H1 (cell line): ENCODE measurements at regions not wholly inside any gene's neighbourhood (a gene's known extent, or its start where the extent isn't known, plus 50 kb on each side); places are given as distances from the start of the nearest gene placed in this dataset.

ENCODE experiments used
- EP300 ChIP-seq, 2 experiments: IDR thresholded peaks; 1 replicate in 1 of 2; 2 replicates in 1 of 2; pipeline ENCODE4 v1.6.1; 2011 to 2012; ENCODE audit warnings: low read depth in 2 of 2, low read length in 2 of 2, mild to moderate bottlenecking in 2 of 2, borderline replicate concordance in 1 of 2, inconsistent platforms in 1 of 2, moderate library complexity in 1 of 2
- JUN ChIP-seq: IDR thresholded peaks from 2 replicates; pipeline ENCODE4 v1.6.1; 2011; ENCODE audit warnings: low read depth, mild to moderate bottlenecking, improper control_type of control experiment, low read length
- TBP ChIP-seq: IDR thresholded peaks from 2 replicates; pipeline ENCODE4 v1.6.1; 2011; ENCODE audit warnings: low read depth, low read length, improper control_type of control experiment
- TF ChIP-seq, protein P1 (sequence below): IDR thresholded peaks from 2 replicates; pipeline ENCODE4 v1.6.1; 2011; ENCODE audit warnings: low read length, improper control_type of control experiment

GRCh38 chr1:238950784-238951183 is 435.6 kb upstream of the CHRM3 start (continued):
- no peak for TF ChIP-seq TBP
- TF ChIP-seq JUN: no peak
- TF ChIP-seq, protein P1, sequence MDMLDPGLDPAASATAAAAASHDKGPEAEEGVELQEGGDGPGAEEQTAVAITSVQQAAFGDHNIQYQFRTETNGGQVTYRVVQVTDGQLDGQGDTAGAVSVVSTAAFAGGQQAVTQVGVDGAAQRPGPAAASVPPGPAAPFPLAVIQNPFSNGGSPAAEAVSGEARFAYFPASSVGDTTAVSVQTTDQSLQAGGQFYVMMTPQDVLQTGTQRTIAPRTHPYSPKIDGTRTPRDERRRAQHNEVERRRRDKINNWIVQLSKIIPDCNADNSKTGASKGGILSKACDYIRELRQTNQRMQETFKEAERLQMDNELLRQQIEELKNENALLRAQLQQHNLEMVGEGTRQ: no peak
- no peak for TF ChIP-seq EP300 (IDR thresholded peaks at IDR 0.05; ENCODE audit: borderline replicate concordance in 1 of 2, low read depth in 2 of 2, low read length in 2 of 2)
